Lung (tissue), 12 donors: ENCODE measurements at regions not wholly inside any gene's neighbourhood (a gene's known extent, or its start where the extent isn't known, plus 50 kb on each side); places are given as distances from the start of the nearest gene placed in this dataset. TPM values are rescaled to one million over a fixed set of nuclear protein-coding genes. Genes with fewer than 3 reads are reported as not detected.

ENCODE experiments used
- ATAC-seq: fragments of 200-7000 bp; cut with Tn5 transposase; one replicate; pipeline ENCODE4 v1.9.1; 2020; ENCODE audit warnings: moderate number of reproducible peaks; ENCODE audit not compliant: insufficient read depth, low FRiP score
- DNase-seq, 3 donors: peaks; one replicate each; pipeline ENCODE4 v3.0.0-alpha.2; 2013 to 2017
- H3K27ac ChIP-seq, 2 donors: one replicate each; pipeline ENCODE4 v1.5.1; 2013; ENCODE audit warnings: mild to moderate bottlenecking in 2 of 2, moderate library complexity in 2 of 2, control low read depth in 1 of 2, inconsistent platforms in 1 of 2, low read depth in 1 of 2, low read length in 1 of 2
- H3K27me3 ChIP-seq, 3 donors: one replicate each; pipeline ENCODE4 v1.5.1; 2013; ENCODE audit warnings: low read length in 2 of 3; ENCODE audit not compliant: control insufficient read depth in 3 of 3, insufficient read depth in 3 of 3
- H3K36me3 ChIP-seq, 4 donors: one replicate each; pipeline ENCODE4 v1.5.1; 2013; ENCODE audit warnings: low read length in 4 of 4, mild to moderate bottlenecking in 1 of 4, moderate library complexity in 1 of 4; ENCODE audit not compliant: control insufficient read depth in 4 of 4, insufficient read depth in 4 of 4
- H3K4me1 ChIP-seq, 5 donors: one replicate each; pipeline ENCODE4 v1.5.1; 2013; ENCODE audit warnings: low read length in 5 of 5, mild to moderate bottlenecking in 2 of 5, moderate library complexity in 1 of 5; ENCODE audit not compliant: control insufficient read depth in 5 of 5, insufficient read depth in 5 of 5
- H3K4me3 ChIP-seq: one replicate; pipeline ENCODE4 v1.5.1; 2013; ENCODE audit warnings: mild to moderate bottlenecking, control low read depth, moderate library complexity
- H3K9ac ChIP-seq, 2 donors: one replicate each; pipeline ENCODE4 v1.5.1; 2013; ENCODE audit warnings: low read length in 2 of 2, control low read depth in 1 of 2; ENCODE audit not compliant: insufficient read depth in 1 of 2
- H3K9me3 ChIP-seq, 4 donors: one replicate each; pipeline ENCODE4 v1.5.1; 2013; ENCODE audit warnings: low read length in 3 of 4, mild to moderate bottlenecking in 1 of 4, moderate library complexity in 1 of 4; ENCODE audit not compliant: control insufficient read depth in 4 of 4, insufficient read depth in 3 of 4
- CTCF ChIP-seq: IDR thresholded peaks from 2 replicates; pipeline ENCODE4 v1.5.1; 2012; ENCODE audit warnings: mild to moderate bottlenecking; ENCODE audit errors: control extremely low read depth, extremely low read depth
- WGBS, 2 donors: extraction: QIAGEN DNeasy Blood & Tissue Kit; methylation state at CpG; one replicate each; pipeline ENCODE4 v1.1.7; 2013; 5-methylcytosine and 5-hydroxymethylcytosine counted together
- small RNA-seq: library from RNA; depleted of rRNA; stranded (forward); fragments of <200 nt; gene quantifications from one replicate; pipeline ENCODE3, GENCODE V24; 2014; ENCODE audit warnings: low replicate concordance
- donor health status: control.
- donor health status: control.
- donor health status: Bipolar disorder and iron deficiency.
- donor health status: healthy.
- donor health status: DM: yes; HTN: yes; CAD: no.

GRCh38 chr19:57068921-57069697 lies 50.7 kb upstream of the USP29 start:
- Histone ChIP-seq H3K36me3 (no peaks in the 10 kb centered on the region), H3K4me3 (no peak overlapping the region), H3K27me3 (no peaks in the 10 kb centered on the region), H3K9ac (no peak overlapping the region), H3K9me3 (peaks cover 0 to 33% (median 0%) of the 10 kb centered on the region in 4 donors), H3K4me1 (no peaks in the 10 kb centered on the region), H3K27ac (no peak overlapping the region)
- no peak for TF ChIP-seq CTCF
- no peak for ATAC-seq
- DNase-seq: peak; percentile 48 to 63 (median 60)
- 33 to 38% methylated on average over 24 of the region's 24 CpGs for WGBS, 2 donors

Small RNA genes in the stretch of these regions (small RNA-seq; reads per million reads assigned to genes)
- not detected for gene AC044792.1
